ENCODE measurements at regions not wholly inside any gene's neighbourhood (a gene's known extent, or its start where the extent isn't known, plus 50 kb on each side); places are given as distances from the start of the nearest gene placed in this dataset.
"Not testable (repeated sequence)": the region's sequence is repeated elsewhere in the genome, so short reads cannot be mapped to it uniquely, and the experiment has no call there.

- no peak for DNase-seq (ENCODE audit: low read depth)
Measured at GRCh38 chr1:61579802-61580201, 145.1 kb downstream of the TM2D1 start.

GRCh38 chr1:61572046-61572445, 152.9 kb downstream of the TM2D1 start:
- no peak for DNase-seq (ENCODE audit: low read depth)

- DNase-seq (ENCODE audit: low read depth) = no peak
Measured at GRCh38 chr1:61570191-61570590, 154.8 kb downstream of the TM2D1 start.

- DNase-seq (ENCODE audit: low read depth) = no peak
Measured at GRCh38 chr1:61569303-61569621, 155.7 kb downstream of the TM2D1 start.

GRCh38 chr1:61568460-61569302, 156.3 kb downstream of the TM2D1 start:
- no peak for DNase-seq (ENCODE audit: low read depth)

GRCh38 chr1:61566177-61566576, 158.8 kb downstream of the TM2D1 start:
- no peak for DNase-seq (ENCODE audit: low read depth)

- no peak for DNase-seq (ENCODE audit: low read depth)
Measured at GRCh38 chr1:61563611-61564010, 161.3 kb downstream of the TM2D1 start.

- DNase-seq (ENCODE audit: low read depth) = no peak
Measured at GRCh38 chr1:61561666-61562065, 163.3 kb downstream of the TM2D1 start.

- no peak for DNase-seq (ENCODE audit: low read depth)
Measured at GRCh38 chr1:61560385-61560784, 164.6 kb downstream of the TM2D1 start.

- DNase-seq (ENCODE audit: low read depth) = no peak
Measured at GRCh38 chr1:61556631-61557030, 168.3 kb downstream of the TM2D1 start.

- no peak for DNase-seq (ENCODE audit: low read depth)
Measured at GRCh38 chr1:61552630-61553305, 172.2 kb downstream of the TM2D1 start.

- not testable (repeated sequence) for DNase-seq (ENCODE audit: low read depth)
Measured at GRCh38 chr1:61547302-61547701, 177.6 kb downstream of the TM2D1 start.

- not testable (repeated sequence) for DNase-seq (ENCODE audit: low read depth)
Measured at GRCh38 chr1:61544870-61545269, 180.1 kb downstream of the TM2D1 start.

- not testable (repeated sequence) for DNase-seq (ENCODE audit: low read depth)
Measured at GRCh38 chr1:61543498-61543897, 181.4 kb downstream of the TM2D1 start.

- DNase-seq (ENCODE audit: low read depth) = peak; percentile 2
Measured at GRCh38 chr1:61539720-61540462, 185.1 kb downstream of the TM2D1 start.

- DNase-seq (ENCODE audit: low read depth) = no peak
Measured at GRCh38 chr1:61538228-61538627, 186.7 kb downstream of the TM2D1 start.

- DNase-seq (ENCODE audit: low read depth) = no peak
Measured at GRCh38 chr1:61536174-61537108, 188.5 kb downstream of the TM2D1 start.

GRCh38 chr1:61534847-61535246, 190.1 kb downstream of the TM2D1 start:
- no peak for DNase-seq (ENCODE audit: low read depth)

GRCh38 chr1:61533546-61533945, 191.4 kb downstream of the TM2D1 start:
- no peak for DNase-seq (ENCODE audit: low read depth)

- DNase-seq (ENCODE audit: low read depth) = no peak
Measured at GRCh38 chr1:61531716-61532115, 193.2 kb downstream of the TM2D1 start.

- DNase-seq (ENCODE audit: low read depth) = no peak
Measured at GRCh38 chr1:61523893-61524605, 200.9 kb downstream of the TM2D1 start.
